ENCODE measurements at regions not wholly inside any gene's neighbourhood (a gene's known extent, or its start where the extent isn't known, plus 50 kb on each side); places are given as distances from the start of the nearest gene placed in this dataset.

DNA sequence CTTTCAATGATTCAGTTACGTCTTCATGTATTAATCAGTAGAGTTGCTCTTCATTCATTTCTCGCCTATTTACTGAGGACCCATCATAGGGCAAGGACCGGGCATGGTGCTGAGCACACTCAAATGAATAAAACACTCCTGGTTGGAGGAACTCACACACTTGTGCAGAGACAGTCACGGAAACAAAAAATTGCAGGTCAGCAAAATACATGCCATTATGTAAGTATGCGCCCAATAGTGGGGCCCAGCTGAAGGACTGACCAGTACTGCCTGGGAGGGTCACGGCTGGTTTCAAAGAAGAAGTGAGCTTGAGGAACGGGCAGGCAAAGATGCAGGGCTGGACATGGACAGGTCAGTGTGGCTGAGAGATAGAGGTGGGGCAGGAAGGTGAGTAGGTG lies 102.9 kb downstream of the DDX1 start:
- TF ChIP-seq POLR2A (IDR thresholded peaks at IDR 0.05) (no peak), POLR2AphosphoS5 (IDR thresholded peaks at IDR 0.05) (no peak), EP300 (IDR thresholded peaks at IDR 0.05; ENCODE audit: low read depth) (no peak)
- TF ChIP-seq, protein P1, sequence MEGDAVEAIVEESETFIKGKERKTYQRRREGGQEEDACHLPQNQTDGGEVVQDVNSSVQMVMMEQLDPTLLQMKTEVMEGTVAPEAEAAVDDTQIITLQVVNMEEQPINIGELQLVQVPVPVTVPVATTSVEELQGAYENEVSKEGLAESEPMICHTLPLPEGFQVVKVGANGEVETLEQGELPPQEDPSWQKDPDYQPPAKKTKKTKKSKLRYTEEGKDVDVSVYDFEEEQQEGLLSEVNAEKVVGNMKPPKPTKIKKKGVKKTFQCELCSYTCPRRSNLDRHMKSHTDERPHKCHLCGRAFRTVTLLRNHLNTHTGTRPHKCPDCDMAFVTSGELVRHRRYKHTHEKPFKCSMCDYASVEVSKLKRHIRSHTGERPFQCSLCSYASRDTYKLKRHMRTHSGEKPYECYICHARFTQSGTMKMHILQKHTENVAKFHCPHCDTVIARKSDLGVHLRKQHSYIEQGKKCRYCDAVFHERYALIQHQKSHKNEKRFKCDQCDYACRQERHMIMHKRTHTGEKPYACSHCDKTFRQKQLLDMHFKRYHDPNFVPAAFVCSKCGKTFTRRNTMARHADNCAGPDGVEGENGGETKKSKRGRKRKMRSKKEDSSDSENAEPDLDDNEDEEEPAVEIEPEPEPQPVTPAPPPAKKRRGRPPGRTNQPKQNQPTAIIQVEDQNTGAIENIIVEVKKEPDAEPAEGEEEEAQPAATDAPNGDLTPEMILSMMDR (IDR thresholded peaks at IDR 0.05) = no peak

Data from transverse colon (tissue), 4 donors.